Fibroblast of skin of abdomen (primary cell): ENCODE measurements at regions not wholly inside any gene's neighbourhood (a gene's known extent, or its start where the extent isn't known, plus 50 kb on each side); places are given as distances from the start of the nearest gene placed in this dataset.
A peak's percentile ranks its signal among the peaks of the same experiment; 100 is the strongest.

Experiments
- DNase-seq: peaks from one replicate; pipeline ENCODE4 v3.0.0-alpha.2; 2013

DNA sequence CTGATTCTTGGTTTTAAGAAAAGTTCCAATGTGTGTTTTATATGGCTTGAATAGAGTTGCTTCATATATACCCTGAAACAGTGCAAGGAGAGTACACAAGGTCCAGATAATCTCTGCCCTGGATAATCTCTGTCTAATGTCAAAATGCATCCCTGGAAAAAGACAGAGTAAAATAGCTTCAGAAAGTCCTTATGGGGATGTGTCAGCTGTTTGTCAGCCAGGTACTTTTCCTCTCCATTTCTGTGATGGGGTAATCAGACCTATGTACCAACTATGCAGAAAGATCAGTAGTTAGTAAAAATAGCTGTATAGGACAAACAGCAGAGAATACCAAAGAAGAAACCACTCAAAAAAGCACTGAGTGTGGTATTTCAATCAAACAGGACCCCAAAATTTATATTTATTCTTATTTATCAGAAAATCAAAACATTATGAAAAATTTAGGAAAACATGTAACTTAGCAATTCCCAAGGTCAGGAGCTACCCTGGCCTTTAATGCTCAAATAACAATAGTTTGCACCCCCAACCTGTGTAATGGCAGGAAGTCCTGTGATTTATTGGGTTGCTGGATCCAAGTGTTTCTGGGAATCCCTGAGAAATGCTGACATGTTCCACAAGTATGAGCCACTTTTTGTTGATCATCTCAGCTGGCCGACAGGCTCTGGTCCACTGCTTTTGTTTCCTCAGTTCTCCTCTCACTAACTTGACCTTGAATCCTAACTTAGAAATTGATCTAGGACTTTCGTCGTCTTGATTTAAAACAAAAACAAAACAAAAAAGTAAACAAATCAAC lies 69.6 kb downstream of the MDH1 start:
- DNase-seq, result peak; percentile 79

DNA sequence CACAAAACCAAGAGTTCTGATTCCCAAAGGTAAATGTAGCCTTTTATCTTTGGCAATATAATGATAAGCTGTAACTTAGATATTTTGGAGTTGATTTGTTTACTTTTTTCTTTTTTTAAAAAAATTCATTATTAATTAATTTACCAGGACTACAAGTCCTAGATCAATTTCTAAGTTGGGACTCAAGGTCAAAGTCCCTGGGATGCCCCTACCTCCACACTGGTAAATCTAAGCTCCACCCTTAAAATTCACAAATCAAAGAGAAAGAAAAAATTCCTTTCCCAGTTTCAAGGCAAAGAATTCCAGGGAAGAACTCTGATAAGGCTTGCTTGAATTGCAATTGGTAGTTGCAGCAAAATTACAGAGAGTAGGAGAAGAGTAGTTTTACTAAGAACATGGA lies 71.3 kb downstream of the MDH1 start:
- no peak for DNase-seq

DNA sequence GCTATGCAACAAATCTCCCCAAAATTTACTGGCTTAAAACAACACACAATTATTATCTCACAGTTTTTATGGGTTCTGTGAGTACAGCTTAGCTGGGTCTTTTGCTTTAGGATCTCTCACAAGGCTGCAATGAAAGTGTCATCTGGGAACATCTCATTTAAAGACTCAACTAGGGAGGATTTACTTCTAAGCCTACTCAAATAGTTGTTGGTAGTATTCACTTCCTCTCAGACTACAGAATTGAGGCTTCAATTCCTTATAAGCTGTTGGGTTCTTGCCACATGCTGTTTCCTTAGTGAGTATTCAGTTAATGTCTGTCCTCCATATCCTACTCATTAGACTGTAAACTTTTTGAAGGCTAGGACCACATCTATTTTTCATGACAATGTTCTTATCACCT lies 72.3 kb downstream of the MDH1 start:
- peak; percentile 96 for DNase-seq

DNA sequence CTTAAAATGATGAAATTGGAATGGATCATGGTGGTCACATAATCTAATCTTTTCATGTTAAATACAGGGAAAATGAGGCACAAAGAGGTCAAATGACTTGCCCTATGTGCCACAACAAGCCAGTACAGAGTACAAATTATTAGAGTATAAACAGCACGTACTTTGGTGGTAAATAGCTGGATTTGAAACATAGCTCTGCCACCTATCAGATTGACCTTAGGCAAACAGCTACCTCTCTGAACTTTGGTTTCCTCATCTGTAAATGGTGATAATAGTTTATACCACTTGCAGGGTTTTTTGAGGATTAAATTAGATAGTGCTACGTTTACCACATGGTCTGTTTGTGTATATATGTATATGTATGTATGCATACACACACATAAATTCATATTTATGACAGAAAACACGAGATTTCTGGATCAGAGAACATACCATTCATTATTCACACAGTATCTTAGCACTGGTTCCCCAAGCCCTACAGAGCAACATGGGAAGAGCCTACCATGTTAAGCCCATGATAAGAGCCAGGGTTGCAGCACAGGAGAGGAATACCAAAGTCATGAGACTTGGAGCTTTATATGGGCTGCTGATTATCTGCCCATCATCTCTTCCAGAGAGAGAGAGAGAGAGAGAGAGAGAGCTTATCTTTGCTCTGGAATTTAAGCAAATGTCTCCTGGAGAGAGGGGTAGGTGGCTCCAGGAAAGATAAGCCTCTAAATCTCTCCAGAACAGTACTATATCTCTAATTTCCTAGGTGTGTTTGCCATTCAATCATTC lies 73.5 kb downstream of the MDH1 start:
- DNase-seq, result peak; percentile 16

DNA sequence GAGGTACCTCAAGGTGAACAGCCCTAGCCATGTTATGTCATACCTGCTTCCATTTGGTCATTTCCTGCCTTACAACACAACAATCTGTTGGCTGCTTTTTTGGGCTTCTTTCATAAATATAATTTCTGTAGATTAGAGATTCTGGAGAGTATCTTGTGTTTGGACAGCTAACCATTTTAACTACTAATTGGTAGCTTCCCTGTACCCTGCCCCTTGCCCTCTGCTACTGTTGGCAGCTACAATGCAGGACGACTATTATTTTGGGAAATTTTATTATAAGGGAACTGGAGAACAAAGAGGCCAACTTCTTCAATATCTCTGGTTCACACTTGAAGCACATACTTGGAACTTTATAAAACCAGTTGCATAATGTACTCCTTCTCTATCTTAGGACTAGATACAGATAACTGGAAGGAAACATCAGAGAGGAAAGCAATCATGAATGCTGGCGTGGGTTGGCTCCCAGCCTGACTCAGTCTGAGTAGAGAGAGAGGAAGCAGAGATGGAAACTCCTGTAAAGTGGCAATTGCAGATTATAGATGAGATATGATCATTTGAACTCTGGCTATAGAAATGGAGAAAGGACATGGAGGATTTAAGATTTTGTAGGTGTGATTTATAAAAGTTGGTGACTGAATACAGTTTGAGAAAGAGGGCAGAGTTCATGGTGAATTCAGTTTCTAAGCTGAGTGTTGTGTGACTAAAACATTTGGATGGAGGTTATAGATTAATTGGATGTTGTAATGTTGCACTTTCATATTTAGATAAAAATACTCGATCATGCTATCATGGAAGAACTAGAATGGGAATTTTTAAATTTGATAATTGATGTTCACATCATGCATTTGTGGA lies 74.5 kb downstream of the MDH1 start:
- no peak for DNase-seq

DNA sequence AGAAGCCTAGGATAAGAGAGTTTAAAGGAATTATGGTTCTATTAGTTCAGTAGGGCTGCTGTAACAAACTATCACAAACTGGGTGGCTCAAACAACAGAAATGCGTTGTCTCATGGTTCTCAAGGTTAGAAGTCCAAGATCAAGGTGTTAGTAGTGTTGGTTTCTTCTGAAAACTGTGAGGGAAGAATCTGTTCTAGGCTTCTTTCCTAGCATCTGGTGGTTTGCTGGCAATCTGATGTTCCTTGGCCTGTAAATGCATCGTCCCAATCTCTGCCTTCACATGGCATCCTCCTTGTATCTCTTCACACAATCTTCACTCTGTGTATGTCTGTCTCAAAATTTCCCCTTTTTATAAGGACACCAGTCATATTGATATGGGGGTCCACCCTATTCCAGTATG lies 76.3 kb downstream of the MDH1 start:
- DNase-seq, result no peak

DNA sequence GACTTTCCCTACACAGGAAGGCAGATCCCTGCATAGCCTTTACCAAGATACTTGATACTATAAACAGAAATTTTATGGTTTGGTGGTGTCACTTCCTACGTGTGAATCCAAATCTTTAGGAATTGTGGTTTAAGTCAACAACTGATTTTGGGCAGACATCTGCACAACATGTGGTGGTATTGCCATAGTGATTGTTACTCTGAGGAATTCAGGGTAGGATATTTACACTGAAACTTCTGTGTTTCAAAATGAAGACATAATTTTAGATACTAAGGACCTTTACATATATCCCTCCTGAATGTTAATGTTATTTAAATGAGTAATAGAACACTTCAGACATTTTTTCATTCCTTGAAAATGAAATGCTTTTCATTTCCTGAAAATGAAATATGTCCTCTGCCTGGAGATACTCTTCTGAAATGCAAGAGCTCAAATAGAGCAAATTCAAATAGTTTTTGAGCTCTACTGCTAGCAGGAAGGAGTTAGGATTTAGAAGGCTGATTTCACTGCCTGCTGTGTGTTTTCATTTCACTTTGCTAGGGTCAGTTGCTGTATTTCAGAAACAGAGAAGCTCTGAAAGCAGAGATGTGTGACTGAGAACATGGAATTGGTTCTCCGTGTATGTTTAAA lies 77.2 kb downstream of the MDH1 start:
- peak; percentile 93 for DNase-seq

DNA sequence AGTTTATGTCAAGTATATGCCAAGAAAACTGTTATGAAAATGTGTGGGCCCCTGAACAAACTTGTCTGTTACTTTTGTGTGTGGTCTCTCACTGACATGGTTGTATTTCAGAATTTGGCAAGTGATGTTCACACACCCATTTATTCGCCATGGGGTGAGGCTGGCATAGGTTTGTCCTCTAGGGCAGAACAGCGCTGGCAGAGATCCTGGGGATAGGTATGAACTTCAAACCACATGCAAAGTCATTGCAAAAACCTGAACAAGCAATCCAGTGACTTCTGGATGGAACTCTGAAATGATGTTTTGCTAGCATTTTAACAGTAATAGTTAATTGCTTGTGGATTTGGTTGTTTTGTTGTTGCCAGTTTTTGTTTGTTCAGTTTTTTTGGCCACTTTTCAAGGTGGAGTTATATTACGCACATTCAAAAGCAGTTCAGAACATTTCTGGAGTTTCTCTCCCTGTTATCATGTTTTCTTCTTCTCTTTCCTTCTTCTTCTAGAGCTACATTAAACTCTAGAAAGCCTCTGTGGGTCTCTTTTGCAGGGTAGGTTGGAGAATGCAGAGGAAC lies 78.5 kb downstream of the MDH1 start:
- DNase-seq, result peak; percentile 17

DNA sequence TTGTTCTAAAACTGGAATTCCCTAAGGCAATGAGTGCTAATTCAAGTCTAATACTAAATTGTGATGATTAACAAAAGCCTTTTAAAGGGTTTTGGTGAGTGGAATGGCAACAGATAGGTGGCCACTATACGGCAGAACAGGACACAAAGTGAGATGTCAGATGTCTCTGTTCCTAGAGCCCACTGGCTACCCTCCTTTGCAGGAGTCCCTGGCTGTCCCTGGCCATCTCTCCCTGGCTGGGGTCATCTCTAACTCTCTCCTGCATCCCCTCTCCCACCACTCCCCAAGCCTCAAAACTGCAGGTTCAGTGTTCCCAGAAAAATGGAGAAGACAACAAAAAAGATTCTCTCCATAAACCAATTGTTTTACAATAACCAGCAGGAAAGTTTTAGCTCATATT lies 79.2 kb downstream of the MDH1 start:
- no peak for DNase-seq

DNA sequence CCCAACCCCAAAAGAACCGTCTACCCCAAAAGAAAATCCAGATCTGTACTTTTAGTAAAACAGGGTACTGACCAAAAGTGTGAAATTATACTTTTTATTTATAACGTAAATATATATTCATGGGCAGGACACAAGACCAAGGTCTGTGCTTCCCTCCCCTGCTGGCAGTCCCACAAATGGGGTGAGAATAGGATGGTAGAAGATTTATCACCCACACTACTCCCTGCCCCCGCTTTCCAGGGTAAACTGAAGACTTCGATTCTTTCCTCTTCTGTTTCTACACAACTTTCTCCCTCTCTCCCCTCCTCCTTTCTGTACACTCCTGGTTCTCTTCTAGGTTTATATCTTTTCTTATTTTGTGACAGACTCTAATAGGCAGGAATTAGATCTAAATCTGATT lies 79.7 kb downstream of the MDH1 start:
- DNase-seq, result no peak

DNA sequence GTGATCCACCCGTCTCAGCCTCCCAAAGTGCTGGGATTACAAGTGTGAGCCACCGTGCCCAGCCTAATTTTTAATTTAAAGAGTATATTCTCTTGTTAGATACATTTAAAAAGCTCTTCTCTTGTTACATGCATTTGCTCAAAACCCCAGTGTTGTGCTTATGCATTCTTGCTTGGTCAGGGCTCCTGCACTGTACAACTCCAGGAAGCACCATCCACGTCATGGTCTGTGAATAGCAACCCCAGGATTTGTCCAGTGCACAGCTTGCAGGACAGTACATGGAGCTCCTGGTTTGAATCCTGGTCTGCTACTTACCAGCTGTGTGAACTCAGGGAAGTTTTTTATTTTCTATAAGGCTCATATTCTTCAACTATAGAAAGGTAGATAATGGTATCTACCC lies 80.8 kb downstream of the MDH1 start:
- no peak for DNase-seq

DNA sequence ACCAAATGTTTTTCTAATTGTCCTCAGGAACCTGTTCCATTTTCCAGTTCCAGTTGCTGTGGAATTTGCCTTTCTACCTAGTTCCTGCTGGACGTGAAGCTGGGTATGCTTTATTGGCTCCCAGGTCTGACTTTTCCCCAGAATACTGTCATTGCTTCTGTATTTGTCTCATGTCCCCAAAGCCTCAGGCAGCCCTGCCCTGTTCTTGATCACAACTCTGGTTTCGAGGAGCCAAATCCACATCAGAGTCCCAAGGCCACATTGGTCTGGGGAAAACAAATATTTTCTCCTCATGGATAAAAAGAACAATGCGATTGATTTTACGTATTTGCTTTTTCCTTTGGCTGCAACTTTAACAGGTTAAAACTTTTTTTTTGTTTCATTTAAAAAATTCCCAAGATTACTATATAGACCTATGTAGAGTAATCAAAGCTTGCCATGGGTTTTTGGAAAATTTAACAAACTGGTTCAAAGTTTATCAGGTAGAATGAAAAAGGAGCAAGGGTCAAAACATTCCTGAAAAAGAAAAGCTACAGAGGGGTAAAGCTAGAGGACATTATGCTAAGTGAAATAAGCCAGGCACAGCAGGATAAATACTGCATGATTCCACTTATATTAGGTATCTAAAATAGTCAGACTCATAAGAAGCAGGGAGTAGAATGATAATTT lies 85.2 kb downstream of the MDH1 start:
- no peak for DNase-seq

DNA sequence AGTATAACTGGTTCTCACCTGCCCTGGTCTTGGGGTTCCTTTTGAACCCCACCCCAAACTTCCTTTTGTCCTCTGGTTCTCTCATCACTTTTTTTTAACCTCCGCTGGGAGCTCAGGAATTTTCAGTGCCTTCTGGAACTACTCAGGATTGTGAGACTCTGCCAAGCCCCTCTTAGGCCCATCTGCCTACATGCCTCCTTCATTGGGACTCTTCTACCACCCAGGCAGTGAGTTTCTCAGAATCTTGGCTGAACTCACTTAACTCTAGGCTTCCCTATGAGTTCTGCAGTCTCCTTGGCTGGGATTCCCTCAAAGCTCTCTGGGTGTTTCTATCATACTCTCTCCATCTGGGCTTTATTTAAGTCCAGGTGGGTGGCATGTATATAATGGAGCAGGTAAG lies 86.3 kb downstream of the MDH1 start:
- peak; percentile 20 for DNase-seq

DNA sequence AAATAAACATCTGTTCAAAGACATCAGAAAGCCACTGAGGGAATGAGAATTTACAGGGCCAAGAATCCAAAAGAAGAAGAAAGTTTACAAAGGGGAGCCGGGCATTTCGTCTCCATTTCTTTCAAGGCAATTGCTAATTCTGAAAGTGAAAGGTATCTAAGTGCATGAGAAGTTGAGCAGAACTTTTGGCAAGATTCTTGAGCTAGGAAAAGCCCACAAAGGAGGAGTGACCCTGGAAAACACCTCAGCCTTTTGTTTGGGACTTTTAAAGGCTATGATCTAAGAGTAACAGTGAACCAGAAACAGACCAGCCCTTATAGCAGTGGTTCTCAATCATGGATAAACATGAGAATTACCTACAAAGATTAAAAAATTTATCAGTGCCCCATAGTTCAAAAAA lies 87.4 kb downstream of the MDH1 start:
- DNase-seq, result no peak

DNA sequence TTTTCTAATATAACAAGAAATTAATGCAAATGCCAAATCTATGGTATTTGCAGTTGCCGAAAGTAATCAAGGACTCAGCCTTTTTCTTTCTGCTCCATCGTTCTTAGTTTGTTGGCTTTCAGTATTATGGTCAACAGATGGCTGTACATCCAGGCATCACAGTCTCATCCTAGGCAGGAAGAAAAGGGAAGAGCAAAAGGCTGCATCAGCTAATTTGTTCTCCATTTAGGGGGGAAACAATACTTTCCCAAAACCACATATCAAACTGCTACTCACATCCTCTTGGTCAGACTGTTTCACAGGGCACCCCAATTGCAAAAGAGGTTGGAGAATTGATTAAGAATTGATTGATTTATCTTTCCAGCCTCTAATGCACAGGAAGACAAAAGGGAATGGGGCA lies 89.3 kb downstream of the MDH1 start:
- no peak for DNase-seq

DNA sequence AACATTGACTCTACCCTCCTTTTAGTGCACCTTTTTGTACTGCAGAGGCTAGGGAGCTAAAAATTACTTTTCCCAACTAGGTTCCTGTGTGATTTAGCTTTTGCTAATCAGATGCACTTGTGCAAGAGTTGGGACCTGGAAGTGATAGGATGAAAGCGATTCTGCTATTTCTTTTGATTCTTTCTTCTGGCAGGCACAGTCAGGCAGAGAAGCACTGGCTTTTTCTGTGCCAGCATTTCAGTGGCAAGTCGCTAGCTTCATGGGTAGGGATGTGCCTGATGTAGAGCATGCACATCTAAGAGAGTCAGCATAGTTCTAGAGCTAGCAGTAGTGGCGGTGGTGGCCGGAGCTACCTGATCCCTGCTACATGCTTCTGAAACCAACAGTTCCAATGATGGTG lies 89.8 kb downstream of the MDH1 start:
- DNase-seq, result no peak

DNA sequence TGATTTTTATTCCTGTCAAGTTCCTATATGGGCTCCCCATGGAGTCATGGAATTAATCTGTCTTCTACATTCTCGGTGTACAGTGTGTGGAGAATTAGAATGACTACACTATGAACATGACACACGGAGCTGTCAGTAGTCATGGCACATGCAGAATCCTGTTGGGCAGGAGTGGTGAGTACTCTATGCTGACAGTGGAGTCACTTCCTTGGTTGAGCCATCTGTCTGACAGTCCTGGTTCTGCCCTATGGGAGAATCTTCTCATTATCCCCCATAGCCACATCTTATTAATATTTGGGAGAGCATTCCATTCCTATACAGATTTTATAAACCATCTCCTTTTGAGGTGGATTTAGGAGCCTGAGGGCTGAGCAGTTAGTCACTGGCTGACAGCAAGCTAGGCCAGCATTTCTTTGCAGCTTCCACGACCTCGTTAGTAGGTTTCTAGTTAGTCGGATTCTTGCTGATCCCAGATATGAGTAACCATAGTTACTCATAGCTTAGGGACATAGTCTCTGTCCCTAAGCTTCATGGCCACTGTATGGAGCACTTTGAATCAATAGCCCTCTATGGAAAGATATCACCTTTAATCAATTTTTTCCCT lies 90.6 kb downstream of the MDH1 start:
- peak; percentile 33 for DNase-seq

DNA sequence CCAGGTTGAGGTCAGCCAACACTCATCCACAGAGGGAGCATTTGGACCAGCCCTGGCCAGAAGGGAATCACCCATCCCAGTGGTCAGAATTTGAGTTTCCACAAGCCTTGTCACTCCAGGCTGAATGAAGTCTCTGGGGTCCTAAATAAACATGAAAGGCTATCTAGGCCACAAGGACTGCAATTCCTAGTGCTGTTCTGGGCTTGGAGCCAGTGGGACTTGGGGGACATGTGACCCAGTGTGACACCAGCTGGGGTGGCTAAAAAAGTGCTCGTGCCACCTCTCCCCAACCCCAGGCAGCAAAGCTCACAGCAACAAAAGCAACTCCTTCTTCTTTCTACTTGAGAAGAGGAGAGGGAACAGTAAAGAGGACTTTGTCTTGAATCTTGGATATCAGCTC lies 91.7 kb downstream of the MDH1 start:
- no peak for DNase-seq

DNA sequence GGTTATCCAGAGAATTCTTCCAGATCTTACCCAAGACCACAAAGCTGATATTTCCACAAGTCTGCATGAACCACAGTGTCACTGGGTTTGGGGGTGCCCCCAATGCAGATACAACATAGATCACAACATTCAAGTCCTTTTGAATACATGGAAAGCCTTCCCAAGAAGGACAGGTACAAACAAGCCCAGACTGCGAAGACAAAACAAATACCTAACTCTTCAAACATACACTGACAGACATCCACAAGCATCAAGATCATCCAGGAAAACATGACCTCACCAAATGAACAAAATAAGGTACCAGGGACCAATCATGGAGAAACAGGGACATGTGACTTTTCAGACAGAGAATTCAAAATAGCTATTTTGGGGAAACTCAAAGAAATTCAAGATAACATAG lies 93.1 kb downstream of the MDH1 start:
- no peak for DNase-seq

DNA sequence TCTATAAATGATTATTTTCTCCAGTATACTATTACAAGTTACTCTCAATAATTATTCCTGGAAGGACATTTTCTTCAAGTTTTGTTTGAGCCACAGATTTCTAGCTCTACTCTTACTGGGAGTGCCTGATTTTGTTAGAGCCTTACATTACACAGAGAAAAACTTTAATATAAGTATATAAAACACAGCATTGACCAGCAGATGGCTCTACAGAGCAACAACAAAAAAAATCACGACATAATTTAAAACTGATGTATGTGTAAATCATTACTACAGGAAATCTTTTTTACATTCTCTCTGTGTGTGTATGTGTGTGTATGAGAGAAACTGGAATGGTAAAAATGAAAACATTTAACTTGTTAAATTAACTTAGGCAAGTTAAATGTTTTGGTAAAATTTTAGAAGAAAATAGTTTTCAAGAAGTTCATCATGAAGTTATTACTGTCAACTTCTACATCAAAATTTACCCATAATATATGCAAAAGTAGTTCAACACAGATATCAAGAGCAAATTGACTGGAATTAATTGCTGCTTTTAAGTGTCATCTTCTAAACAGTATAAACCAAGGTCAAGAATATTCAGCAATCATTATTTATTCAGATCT lies 103.3 kb downstream of the MDH1 start:
- peak; percentile 69 for DNase-seq

DNA sequence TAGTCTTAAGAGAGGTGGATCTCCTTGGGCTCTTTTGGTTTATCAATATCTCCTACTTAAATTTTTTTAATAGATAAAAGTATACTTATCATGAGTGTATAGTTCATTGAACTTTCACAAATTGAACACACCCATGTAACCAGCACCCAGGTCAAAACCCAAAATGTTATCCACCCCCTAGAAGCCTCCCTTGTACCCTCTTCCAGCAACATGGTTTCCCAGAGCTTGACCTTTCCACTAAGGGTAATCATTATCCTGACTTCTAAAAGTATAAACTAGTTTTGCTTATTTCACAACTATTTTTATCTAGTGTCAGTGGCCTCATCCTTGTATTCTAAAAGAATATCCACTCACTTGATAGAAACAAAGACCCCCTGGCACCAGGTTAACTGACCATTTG lies 106.8 kb downstream of the MDH1 start:
- DNase-seq, result no peak
